ENCODE measurements at regions not wholly inside any gene's neighbourhood (a gene's known extent, or its start where the extent isn't known, plus 50 kb on each side); places are given as distances from the start of the nearest gene placed in this dataset.

- DNase-seq (ENCODE audit: low spot score): no peak
Measured at GRCh38 chrX:131894995-131895394, 128.1 kb upstream of the STK26 start.

- no peak for DNase-seq (ENCODE audit: low spot score)
Measured at GRCh38 chrX:131895807-131896206, 127.3 kb upstream of the STK26 start.

- DNase-seq (ENCODE audit: low spot score): no peak
Measured at GRCh38 chrX:131901546-131901945, 121.6 kb upstream of the STK26 start.

GRCh38 chrX:131907488-131908314 lies 115.4 kb upstream of the STK26 start:
- DNase-seq (ENCODE audit: low spot score): no peak

GRCh38 chrX:131910586-131910985 lies 112.5 kb upstream of the STK26 start:
- DNase-seq (ENCODE audit: low spot score): no peak

- no peak for DNase-seq (ENCODE audit: low spot score)
Measured at GRCh38 chrX:131915488-131915887, 107.6 kb upstream of the STK26 start.

GRCh38 chrX:131917588-131917987 lies 105.5 kb upstream of the STK26 start:
- DNase-seq (ENCODE audit: low spot score): no peak

GRCh38 chrX:131918839-131919238 lies 104.3 kb upstream of the STK26 start:
- no peak for DNase-seq (ENCODE audit: low spot score)

GRCh38 chrX:131923614-131924250 lies 99.4 kb upstream of the STK26 start:
- no peak for DNase-seq (ENCODE audit: low spot score)

GRCh38 chrX:131938749-131939148 lies 84.4 kb upstream of the STK26 start:
- no peak for DNase-seq (ENCODE audit: low spot score)

GRCh38 chrX:131942034-131942433 lies 81.1 kb upstream of the STK26 start:
- DNase-seq (ENCODE audit: low spot score): no peak

- DNase-seq (ENCODE audit: low spot score): no peak
Measured at GRCh38 chrX:131944936-131945902, 77.9 kb upstream of the STK26 start.

- DNase-seq (ENCODE audit: low spot score): no peak
Measured at GRCh38 chrX:131951166-131951565, 71.9 kb upstream of the STK26 start.

GRCh38 chrX:131955099-131955777 lies 67.9 kb upstream of the STK26 start:
- no peak for DNase-seq (ENCODE audit: low spot score)

- DNase-seq (ENCODE audit: low spot score): no peak
Measured at GRCh38 chrX:131958724-131959123, 64.4 kb upstream of the STK26 start.

GRCh38 chrX:131970347-131970746 lies 52.8 kb upstream of the STK26 start:
- DNase-seq (ENCODE audit: low spot score): no peak

Measured in cerebellar cortex (tissue), 1 donor.